ENCODE measurements at regions not wholly inside any gene's neighbourhood (a gene's known extent, or its start where the extent isn't known, plus 50 kb on each side); places are given as distances from the start of the nearest gene placed in this dataset.

DNA sequence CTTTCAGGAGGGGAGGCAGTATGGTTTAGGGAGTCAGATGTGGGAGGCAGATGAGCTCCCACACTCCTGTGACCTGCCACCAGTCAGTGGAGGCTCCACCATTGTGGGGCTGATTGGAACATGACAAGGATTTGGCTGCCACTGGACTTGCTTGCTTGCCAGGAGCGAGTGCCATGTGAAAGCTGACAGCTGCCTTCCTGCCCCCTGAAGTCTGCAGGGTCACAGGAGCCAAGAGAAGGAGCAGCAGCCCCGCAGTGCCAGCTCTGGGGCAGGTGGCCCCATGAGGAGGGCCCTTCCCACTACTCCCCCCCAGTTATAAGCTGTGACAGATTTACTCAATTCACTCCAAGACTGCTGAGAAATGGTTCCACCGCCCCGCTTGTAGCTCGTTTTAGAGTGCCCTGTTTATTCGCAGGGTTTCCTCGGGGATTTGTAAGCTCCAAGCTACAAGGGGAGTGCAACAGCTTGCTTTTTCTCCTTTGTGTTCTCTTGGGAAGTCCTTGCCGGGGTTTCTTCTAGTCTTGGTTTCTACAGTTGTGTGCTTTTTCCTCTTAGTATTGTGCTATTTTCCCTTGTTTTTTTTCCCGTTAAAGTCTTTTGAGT is 414.3 kb downstream of the MEIS1 start:
- no peak for DNase-seq (ENCODE audit: low spot score)

GRCh38 chr2:66850376-66850775 is 415.5 kb downstream of the MEIS1 start:
- DNase-seq (ENCODE audit: low spot score): no peak

DNA sequence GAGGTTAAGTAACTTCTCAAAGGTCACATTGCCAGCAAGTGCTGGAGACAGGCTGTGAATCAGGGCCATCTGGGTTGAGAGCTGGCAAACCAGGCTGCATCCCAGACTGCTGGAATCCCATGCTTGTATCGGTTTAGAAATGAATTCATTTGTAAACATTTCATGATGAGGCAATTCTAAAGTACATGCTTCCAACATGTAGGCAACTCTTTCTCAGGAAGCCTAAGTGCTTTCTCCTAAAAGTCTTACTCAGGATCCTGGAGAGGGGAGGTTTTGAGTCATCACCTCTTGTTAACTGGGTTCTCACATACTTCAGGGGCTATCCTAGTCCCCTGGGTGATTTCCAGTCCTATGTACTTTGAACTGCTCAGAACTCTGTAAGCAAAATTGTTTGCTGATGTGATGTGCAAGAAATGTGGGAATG is 416.5 kb downstream of the MEIS1 start:
- peak; percentile 65 for DNase-seq (ENCODE audit: low spot score)

- DNase-seq (ENCODE audit: low spot score): no peak
These were observed 418.0 kb downstream of the MEIS1 start for GRCh38 chr2:66852953-66853352.

DNA sequence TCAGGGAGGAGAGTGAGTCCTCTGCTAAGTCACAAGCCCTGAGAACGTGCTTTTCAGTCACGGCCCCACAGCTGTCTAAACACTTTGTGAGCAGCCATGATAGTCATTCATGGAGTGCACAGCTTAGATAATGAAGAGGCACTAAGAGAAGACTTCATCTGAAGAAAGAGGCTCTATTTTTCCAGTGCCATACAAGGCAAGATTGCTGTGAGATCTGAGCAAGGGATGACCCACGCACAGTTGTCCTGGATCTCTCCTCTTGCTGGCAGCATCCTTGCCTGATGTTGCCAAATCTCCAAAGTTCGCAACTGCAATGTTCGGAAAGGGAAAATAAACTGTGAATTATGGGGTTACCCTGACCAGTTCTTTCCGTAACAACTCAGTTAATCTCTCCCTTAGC is 418.7 kb downstream of the MEIS1 start:
- DNase-seq (ENCODE audit: low spot score): no peak

DNA sequence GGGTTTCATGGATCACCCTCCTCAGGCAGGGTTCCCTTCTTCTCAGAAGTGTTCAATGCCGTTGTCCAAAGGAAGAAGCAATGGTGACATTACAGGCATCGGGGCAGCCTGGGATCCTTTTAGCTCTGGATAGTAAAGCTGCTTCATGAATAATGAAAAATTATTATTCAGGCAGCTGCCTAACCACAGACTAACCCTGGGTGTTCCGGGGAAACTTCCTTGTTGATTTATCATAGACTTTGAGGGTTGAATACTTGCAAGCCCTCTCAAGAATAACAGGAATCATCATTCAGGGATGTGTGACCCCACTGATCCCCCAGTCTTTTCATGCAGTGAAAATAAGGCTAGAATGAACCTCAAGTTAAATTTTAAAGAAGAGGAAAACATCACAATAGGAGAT is 419.4 kb downstream of the MEIS1 start:
- peak; percentile 11 for DNase-seq (ENCODE audit: low spot score)

- DNase-seq (ENCODE audit: low spot score): peak; percentile 73
These were observed 428.1 kb downstream of the MEIS1 start for GRCh38 chr2:66862885-66863650.

DNA sequence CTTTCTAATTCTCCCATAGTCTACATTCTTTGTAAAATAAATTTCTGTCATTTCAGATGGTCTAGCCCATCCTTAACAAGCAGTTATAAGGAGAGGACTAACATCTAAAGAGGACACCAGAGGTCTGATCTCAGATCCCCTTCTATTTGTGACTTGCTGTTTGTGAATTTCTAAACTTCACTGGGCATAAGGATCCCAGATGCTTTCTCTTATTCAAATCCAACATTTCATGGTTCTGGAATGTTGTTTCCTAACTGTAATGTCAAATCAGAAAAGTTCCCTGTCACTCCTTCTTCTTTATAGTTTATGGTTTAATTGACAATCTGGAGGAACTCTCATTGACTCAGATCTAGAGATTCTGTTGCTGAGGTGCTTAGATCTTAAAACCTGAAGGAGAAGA is 430.2 kb downstream of the MEIS1 start:
- peak; percentile 34 for DNase-seq (ENCODE audit: low spot score)

DNA sequence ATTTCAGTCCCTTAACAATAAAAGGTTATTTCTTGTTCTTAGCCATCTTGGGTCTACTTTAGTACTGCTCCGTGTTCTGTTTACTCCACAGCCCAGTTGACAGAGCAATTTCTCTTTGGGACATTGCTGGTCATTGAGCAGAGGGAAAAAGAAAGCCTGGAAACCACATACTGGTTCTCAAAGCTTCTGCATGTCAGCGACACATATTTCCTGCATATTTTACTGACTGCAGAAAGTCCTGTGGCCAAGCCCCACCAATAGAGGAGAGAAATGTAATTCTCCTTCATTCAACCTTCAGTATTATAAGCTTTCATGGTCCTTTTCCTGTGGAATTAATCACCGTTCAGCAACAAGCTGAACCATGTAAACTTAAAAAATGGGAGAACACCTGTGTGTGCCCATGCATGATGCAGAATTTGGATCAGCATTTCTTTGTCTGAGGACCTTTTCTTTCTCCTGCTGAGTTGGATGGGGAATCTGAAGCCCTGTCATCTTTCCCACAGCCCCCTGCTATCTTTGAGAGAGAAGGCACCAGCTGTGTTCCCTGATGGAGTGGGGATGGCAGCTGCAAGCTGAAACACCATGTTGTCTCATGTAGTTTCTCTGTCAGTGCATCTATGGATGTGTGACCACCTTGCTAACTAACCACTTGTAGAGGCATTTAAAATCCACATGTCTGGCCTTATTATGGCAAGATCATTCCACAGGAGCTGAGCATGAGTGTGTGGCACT is 431.6 kb downstream of the MEIS1 start:
- DNase-seq (ENCODE audit: low spot score): peak; percentile 19

DNA sequence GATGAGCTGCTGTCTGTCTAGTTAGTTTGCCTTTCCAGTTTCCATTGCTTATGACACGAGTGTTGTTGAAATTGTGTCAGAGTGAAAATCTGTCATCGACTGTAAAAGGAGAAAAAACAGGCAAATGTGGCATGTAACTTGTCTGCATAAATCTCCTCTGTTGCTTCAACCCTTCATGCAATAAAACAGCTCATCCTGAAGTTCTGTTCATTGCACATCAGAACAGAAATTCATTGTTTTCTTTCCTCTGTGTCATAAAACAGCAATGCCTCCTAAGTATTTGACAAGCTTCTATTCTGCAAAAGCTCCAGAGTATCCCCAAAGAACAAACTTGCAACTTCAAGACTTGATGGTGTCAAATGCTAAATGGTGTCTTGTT is 432.1 kb downstream of the MEIS1 start:
- no peak for DNase-seq (ENCODE audit: low spot score)

- peak; percentile 64 for DNase-seq (ENCODE audit: low spot score)
These were observed 434.2 kb downstream of the MEIS1 start for GRCh38 chr2:66869076-66869475.

DNA sequence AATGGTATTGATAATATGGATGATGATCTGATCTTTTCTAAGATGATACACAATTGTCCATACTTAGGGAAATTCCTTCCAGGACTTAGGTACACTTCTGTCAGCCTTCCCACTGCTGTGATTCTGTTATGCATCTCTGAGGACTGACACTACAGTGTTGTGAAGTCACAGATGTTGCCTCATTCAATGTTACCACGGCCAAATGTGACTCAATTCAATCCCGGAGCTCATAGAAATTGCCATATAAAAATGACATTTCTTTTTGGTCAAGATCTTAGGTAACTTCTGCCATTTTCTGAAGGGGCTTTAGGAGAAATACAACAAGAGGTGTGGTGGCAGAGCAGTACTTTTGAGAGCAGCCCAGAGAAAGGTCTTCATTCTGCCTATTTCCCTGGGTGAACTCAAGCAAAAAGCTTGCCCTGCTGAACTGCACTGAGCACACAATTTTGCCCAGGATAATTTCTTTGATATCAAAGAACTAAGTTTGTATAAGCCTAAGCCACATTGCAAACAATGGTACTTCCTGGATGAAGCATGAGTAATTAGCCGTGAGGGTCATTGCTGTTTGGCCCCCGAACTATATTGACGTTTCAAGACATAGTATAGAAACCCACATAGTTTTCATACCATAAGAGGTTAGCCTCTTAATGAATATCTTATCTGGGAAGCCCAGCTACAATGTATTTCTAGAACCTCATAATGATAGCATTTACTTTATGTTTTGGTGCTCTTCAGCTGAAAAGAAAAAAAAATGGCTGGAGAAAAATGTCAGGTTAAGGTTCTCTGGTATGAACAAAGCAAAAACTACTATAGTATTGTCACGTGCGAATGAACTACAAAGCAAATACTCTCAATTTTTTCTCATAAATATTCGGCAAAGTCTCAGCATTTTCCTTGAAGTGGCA is 437.4 kb downstream of the MEIS1 start:
- no peak for DNase-seq (ENCODE audit: low spot score)

GRCh38 chr2:66872986-66873754 is 438.2 kb downstream of the MEIS1 start:
- no peak for DNase-seq (ENCODE audit: low spot score)

- peak; percentile 55 for DNase-seq (ENCODE audit: low spot score)
These were observed 439.5 kb downstream of the MEIS1 start for GRCh38 chr2:66874411-66874810.

- no peak for DNase-seq (ENCODE audit: low spot score)
These were observed 441.1 kb downstream of the MEIS1 start for GRCh38 chr2:66875941-66876462.

- no peak for DNase-seq (ENCODE audit: low spot score)
These were observed 451.0 kb downstream of the MEIS1 start for GRCh38 chr2:66885775-66886383.

DNA sequence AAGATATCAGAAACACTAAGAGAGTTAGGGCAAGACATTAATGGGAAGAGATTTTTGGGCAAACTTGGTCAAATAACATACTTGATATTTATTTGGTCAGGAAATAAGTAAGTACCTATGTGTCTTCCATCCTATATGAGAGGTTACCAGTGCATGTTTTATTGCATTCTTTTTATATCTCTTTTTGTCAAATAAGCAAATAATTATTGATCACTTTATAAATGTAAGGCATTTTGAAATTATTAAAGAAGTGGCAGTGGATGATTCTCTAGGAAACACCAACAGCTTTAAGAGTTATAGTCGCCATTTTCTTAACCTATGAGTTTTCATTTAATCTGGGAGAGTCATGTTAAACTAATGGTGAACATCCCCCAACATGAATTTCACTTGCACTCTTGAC is 453.3 kb downstream of the MEIS1 start:
- no peak for DNase-seq (ENCODE audit: low spot score)

DNA sequence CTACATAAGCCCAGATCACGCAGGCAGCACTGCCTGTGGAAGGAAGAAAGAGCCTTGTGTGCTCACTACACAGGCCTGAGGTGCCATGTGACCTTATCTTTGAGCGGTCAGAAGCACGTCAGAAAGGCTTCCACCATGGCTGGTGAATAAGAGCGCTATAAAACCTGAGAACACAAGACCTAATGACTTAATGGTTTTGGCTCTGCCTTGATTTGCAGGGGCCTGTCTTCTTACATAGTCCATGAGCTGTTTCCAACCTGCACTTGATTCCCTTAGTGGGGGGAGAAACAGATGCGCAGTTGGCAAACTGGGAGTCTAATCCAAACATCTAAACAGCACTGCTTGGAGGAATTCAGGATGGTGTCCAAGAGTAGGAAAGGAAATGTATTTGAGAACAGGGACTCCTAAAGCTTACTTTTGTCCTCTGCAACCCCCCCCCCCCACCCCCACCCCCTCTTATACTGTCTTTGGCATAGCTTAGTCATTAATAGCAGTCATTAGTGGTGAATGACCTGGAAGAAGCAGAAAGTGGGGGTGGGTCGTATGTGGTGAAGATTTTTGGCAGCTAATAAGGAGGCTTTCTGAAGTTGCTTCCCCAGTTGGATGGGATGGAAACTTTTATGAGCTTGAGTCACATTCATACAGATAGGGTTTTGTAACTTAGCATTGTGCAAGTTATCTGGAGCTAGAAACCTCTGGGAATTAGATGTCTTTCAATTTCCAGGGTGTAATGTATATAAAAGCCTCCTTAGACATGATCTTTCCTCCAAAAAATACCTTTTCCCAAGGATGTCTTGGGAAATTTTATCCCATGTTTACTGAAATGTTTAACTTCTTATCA is 454.1 kb downstream of the MEIS1 start:
- peak; percentile 70 for DNase-seq (ENCODE audit: low spot score)

DNA sequence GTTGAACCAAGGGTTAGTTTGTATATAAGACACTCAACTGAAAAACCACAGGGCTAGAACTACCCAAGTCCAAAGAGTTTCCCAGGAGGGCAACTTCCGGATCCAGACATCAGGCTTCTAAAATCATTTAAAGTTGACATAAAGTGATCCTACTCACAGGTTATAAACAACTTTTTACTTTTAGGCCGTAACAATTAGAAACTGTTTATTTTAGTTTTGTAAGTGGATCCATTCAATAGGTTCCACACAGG is 454.6 kb downstream of the MEIS1 start:
- DNase-seq (ENCODE audit: low spot score): no peak

DNA sequence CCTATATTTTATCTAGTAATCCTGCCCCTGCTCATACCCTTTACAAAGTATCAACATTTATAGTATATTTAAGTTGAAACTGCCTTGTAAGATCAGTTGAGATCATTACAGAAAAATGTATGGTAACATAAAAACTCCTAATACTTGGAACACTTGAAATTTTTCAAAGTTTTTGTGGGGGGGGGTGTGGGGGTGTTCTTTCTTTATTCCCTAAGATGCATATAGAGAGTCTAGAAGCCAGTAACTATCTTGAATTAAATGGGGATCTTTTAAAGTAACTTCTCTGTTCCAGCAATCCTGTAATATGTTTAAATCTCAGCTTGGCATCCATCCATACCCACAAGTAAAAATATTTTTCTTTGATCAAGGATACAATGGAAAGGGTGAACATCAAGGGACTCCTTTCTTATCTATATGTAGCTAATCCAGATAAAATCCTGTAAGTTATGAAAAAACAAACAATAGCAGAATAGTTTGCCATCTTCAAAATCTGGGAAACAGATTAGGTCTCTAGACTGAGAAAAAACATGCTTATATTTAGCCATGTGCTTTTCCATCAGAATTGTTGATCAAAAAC is 455.3 kb downstream of the MEIS1 start:
- DNase-seq (ENCODE audit: low spot score): no peak

Data from GM03348 (cell line).